Esophagus squamous epithelium (tissue), 5 donors: ENCODE measurements at regions not wholly inside any gene's neighbourhood (a gene's known extent, or its start where the extent isn't known, plus 50 kb on each side); places are given as distances from the start of the nearest gene placed in this dataset.

Experiments
- DNase-seq: peaks from one replicate; lab custom pipeline; 2025; lab: John Stamatoyannopoulos, UW
- H3K27ac ChIP-seq, 4 donors: fragments of 200-600 bp; sonication (generic); one replicate each; pipeline ENCODE4 v1.5.1; 2016 to 2019; ENCODE audit warnings: mild to moderate bottlenecking in 1 of 4
- H3K27me3 ChIP-seq, 4 donors: fragments of 200-600 bp; sonication (generic); 1 replicate in 3 of 4; 2 replicates in 1 of 4; pipeline versions ENCODE4 v1.5.1 to v1.6.0; 2017 to 2021; ENCODE audit warnings: antibody characterized with exemption in 1 of 4
- H3K36me3 ChIP-seq, 3 donors: fragments of 200-600 bp; sonication (generic); one replicate each; pipeline ENCODE4 v1.5.1; 2016 to 2019
- H3K4me1 ChIP-seq, 3 donors: fragments of 200-600 bp; sonication (generic); one replicate each; pipeline ENCODE4 v1.5.1; 2017 to 2019
- H3K4me3 ChIP-seq, 4 donors: fragments of 200-600 bp; sonication (generic); 1 replicate in 3 of 4; 2 replicates in 1 of 4; pipeline ENCODE4 v1.5.1; 2016 to 2019; ENCODE audit warnings: mild to moderate bottlenecking in 2 of 4, moderate library complexity in 1 of 4
- H3K9me3 ChIP-seq, 3 donors: fragments of 200-600 bp; sonication (generic); one replicate each; pipeline ENCODE4 v1.5.1; 2016 to 2019
- CTCF ChIP-seq, 6 experiments: fragments of 450-650 bp in 4 of 6; fragments of 200-600 bp in 2 of 6; sonication (generic) in 2 of 6; IDR thresholded peaks; one replicate each; pipeline ENCODE4 v1.5.1; 2016 to 2019; ENCODE audit warnings: antibody characterized with exemption in 6 of 6, mild to moderate bottlenecking in 4 of 6, moderate library complexity in 4 of 6
- POLR2A ChIP-seq, 4 donors: fragments of 450-650 bp; IDR thresholded peaks; one replicate each; pipeline ENCODE4 v1.6.1; 2017; ENCODE audit warnings: antibody characterized with exemption in 4 of 4, mild to moderate bottlenecking in 4 of 4, moderate library complexity in 3 of 4
- WGBS, 2 donors: methylation state at CpG; one replicate each; pipeline ENCODE4 v1.1.5; 2018; 5-methylcytosine and 5-hydroxymethylcytosine counted together
- intact Hi-C: fragments of 100-400 bp; cut with DNase I; formaldehyde crosslinking; loops from one replicate; pipeline ENCODE4 v1.15.0; 2022
- donor health status: DM: yes; HTN: yes; CAD: no.

GRCh38 chr13:40024967-40025714, 369.7 kb downstream of the COG6 start:
- Histone ChIP-seq H3K27me3 (no peaks in the 10 kb centered on the region), H3K27ac (no peak overlapping the region), H3K36me3 (no peaks in the 10 kb centered on the region), H3K4me1 (no peaks in the 10 kb centered on the region), H3K4me3 (no peak overlapping the region), H3K9me3 (no peaks in the 10 kb centered on the region)
- TF ChIP-seq CTCF (IDR thresholded peaks at IDR 0.05): no peak
- no peak for TF ChIP-seq POLR2A (IDR thresholded peaks at IDR 0.05)
- 80 to 85% methylated on average over 4 of the region's 4 CpGs for WGBS, 2 donors
- DNase-seq: no peak
- intact Hi-C loops: no loop called here

GRCh38 chr13:40026174-40026585, 370.7 kb downstream of the COG6 start:
- Histone ChIP-seq H3K27ac (no peak overlapping the region), H3K36me3 (no peaks in the 10 kb centered on the region), H3K9me3 (no peaks in the 10 kb centered on the region), H3K27me3 (no peaks in the 10 kb centered on the region), H3K4me3 (no peak overlapping the region), H3K4me1 (no peaks in the 10 kb centered on the region)
- DNase-seq: no peak
- intact Hi-C loops: no loop called here
- WGBS, 2 donors: 38 to 68% methylated on average over 5 of the region's 5 CpGs
- no peak for TF ChIP-seq CTCF (IDR thresholded peaks at IDR 0.05)
- no peak for TF ChIP-seq POLR2A (IDR thresholded peaks at IDR 0.05)

DNA sequence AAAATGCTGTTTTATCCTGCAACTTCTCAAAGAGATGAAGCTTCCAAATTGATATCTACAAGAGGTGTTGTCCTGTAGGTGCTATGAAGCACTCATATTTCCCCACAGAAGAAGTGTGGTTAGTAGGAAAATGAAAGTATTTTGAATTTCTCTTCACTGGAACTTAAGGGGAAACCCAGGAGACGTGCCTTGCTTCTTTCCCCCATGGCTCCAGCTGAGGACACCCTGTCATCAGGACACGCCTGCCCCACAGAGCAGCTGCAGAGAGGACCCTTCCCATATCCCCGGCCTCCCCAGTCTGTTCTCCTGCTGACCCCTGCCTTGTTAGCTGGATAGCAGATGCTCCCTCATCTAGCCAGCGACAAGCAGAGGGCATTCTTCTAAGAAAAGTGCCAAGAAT, 371.3 kb downstream of the COG6 start:
- H3K27me3 ChIP-seq: no peaks in the 10 kb centered on the region
- WGBS, 2 donors: 59 to 76% methylated on average over 4 of the region's 4 CpGs
- no peak overlapping the region for H3K27ac ChIP-seq
- H3K4me1 ChIP-seq: no peaks in the 10 kb centered on the region
- H3K36me3 ChIP-seq: no peaks in the 10 kb centered on the region
- H3K4me3 ChIP-seq: no peak overlapping the region
- DNase-seq: no peak
- intact Hi-C loops: no loop called here
- TF ChIP-seq POLR2A (IDR thresholded peaks at IDR 0.05) (no peak), CTCF (IDR thresholded peaks at IDR 0.05) (no peak)
- no peaks in the 10 kb centered on the region for H3K9me3 ChIP-seq

DNA sequence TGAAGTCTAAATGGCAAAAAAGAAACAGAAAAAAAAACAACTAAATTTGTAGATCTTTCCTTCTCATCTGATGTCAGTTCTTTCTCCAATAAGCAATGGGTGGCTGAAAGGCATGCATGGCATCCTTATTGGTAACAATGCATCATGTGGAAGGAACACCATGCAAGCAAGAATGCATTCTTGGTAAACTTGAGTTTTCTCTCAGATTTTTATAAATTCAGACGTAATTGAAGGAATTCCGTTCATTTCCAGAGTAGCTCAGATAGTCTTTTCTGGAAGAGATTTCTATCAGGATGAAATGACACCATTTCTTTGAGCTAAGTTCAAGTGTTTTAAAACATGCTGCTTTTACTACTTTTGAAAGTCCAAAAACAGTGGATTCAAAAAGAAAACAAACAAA, 373.0 kb downstream of the COG6 start:
- WGBS, 2 donors: 88% methylated on average over 2 of the region's 2 CpGs

More for the DNA sequence above, 373.0 kb downstream of the COG6 start:
- DNase-seq: no peak
- no peaks in the 10 kb centered on the region for H3K27me3 ChIP-seq
- intact Hi-C loops: no loop called here
- TF ChIP-seq CTCF (IDR thresholded peaks at IDR 0.05) (no peak), POLR2A (IDR thresholded peaks at IDR 0.05) (no peak)
- no peaks in the 10 kb centered on the region for H3K36me3 ChIP-seq
- no peaks in the 10 kb centered on the region for H3K4me1 ChIP-seq
- H3K9me3 ChIP-seq: no peaks in the 10 kb centered on the region
- H3K27ac ChIP-seq: no peak overlapping the region
- no peak overlapping the region for H3K4me3 ChIP-seq
